Stimulated activated naive CD4-positive, alpha-beta T cell (primary cell): ENCODE measurements at regions not wholly inside any gene's neighbourhood (a gene's known extent, or its start where the extent isn't known, plus 50 kb on each side); places are given as distances from the start of the nearest gene placed in this dataset.

Source experiments
- DNase-seq, 6 experiments: peaks; one replicate each; lab custom pipeline; 2025; lab: John Stamatoyannopoulos, UW

- DNase-seq, result no peak
These were observed 52.5 kb upstream of the TTC29 start for GRCh38 chr4:146998157-146998556.

DNA sequence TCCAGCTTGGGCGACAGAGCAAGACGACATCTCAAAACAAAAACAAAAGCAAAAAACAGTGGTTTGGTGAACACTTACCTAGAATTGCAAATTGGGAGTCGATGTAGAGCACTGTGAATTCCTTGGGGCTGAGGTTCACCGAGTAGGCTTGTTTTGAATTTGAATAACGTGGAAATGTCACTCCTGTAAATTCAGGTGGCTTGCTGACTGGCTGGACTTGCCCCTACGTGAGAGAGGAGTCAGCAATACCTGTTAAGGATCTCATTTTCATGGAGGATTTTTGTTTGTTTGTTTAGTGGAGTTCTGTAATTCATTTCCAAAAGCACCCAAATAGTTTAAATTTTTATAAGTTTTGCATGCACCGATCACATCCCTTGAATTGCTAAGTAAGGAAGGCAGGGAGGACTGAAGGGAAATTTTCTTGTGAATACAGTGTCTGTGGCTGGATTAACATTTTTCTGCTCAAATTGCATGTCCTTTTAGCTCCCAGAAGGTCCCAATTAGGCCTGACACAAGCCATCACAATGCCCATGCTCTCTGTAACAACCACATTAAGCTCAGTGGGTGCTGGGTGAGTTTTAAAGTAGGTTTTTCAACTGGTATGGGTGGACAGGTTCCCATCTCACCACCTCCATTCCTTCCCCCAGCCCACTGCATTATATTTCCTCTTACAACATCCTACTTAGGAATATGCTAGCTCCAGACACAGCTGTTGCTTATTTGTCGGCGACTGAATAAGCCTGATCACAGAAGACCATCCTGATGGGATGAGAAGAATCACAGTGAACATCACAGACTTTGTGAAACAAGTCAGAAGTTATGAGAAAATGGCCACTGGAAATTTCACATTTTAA, 58.5 kb upstream of the TTC29 start:
- no peak for DNase-seq

- DNase-seq, result no peak
These were observed 60.6 kb upstream of the TTC29 start for GRCh38 chr4:147006229-147006628.

- no peak for DNase-seq
These were observed 64.2 kb upstream of the TTC29 start for GRCh38 chr4:147009875-147010274.

GRCh38 chr4:147011411-147011810, 65.7 kb upstream of the TTC29 start:
- DNase-seq, result no peak

DNA sequence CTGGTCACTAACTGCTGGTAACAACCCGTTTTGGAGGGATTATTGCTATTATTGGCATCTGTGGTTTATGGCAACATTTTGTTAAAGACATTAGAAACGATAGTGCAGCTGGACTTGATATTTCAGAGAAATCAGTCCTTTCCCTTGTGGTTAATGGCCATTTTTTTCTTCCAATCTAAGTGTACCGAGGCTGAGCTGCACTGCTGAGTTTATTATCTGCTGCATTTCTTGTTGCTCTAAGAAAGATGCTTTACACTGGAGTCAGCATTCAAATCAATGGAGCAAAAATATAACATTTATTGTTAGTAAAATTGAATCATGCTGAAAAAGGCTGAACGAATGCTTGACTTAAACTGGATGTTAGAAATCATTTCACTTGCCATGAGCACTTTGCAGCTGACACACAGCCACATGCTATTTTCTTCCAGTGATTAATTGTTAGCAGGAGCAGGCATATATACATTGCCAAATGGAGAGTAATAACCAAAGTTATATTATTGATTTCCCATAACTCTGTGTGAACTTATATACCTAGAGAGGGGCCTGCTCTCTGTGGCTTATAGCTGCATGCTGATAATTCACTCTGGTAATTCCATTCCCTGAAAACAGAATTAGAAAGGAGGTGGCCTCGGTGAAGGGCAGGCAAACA, 66.5 kb upstream of the TTC29 start:
- no peak for DNase-seq

- DNase-seq, result no peak
These were observed 69.3 kb upstream of the TTC29 start for GRCh38 chr4:147014946-147015345.

- no peak for DNase-seq
These were observed 69.8 kb upstream of the TTC29 start for GRCh38 chr4:147015491-147015890.

DNA sequence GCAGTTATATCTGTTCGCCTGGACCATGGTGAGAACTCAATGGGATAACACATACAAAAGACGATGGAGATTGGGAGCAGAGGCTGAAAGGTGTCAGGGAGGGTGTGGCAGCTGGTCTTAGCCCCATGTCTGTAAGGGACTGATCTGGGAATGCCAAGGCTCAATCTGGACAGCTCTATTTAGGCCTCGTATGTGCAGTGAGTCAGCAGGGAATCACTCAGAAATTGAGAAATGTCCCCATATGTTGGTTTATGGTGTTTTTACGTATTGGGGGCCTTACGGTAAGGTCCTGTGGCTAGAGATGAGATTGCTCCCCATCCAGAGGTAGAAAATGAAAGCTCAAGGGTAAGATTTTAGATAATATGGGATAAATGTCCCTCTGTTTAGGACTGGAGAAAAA, 71.4 kb upstream of the TTC29 start:
- no peak for DNase-seq

GRCh38 chr4:147019091-147019490, 73.4 kb upstream of the TTC29 start:
- DNase-seq, result peak; percentile 1 to 36 (median 25)

- no peak for DNase-seq
These were observed 74.8 kb upstream of the TTC29 start for GRCh38 chr4:147020456-147020855.

DNA sequence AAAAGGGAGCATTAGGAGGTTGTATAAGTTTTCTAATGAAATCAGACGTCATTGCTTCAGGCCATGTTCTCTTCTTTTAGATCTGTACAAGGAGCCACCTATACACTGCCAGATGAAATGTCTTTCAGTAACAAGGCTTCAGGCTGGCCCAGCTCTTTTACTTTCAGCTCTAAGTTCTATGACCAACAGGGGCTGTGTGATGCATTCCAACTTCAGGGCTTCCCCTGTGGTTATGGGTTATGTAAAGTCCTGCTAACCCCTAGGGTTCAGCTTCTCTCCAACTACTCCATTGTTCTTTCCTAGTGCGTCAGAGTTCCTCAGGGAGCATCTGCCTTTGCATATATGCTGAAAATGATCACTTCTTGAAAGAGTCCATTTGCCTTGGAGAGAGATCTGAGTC, 79.4 kb upstream of the TTC29 start:
- no peak for DNase-seq

- no peak for DNase-seq
These were observed 83.6 kb upstream of the TTC29 start for GRCh38 chr4:147029296-147029695.

GRCh38 chr4:147034372-147034771, 88.7 kb upstream of the TTC29 start:
- no peak for DNase-seq

DNA sequence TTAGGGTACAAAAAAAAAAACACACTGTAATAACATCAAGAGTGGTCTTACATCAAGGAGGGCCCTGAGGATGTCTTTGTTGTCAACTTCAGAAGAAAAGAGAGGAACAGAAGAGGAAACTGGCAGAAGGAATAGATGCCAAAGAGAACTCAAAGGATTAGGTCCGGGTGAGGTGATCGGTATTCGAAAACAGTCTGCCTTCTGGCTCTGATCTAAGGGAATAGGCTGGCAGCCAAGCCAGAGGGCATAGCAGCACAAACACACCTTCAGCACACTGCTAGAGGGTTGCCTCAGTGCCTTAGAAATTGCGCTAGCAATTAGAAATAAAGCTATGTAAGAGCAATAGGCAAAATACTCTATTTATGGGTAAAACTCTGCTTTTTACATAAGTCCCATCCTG, 91.4 kb upstream of the TTC29 start:
- no peak for DNase-seq

GRCh38 chr4:147039976-147040575, 94.4 kb upstream of the TTC29 start:
- no peak for DNase-seq

- no peak for DNase-seq
These were observed 95.2 kb upstream of the TTC29 start for GRCh38 chr4:147040874-147041273.

- DNase-seq, result no peak
These were observed 95.7 kb upstream of the TTC29 start for GRCh38 chr4:147041376-147041775.

GRCh38 chr4:147042046-147042445, 96.4 kb upstream of the TTC29 start:
- no peak for DNase-seq

DNA sequence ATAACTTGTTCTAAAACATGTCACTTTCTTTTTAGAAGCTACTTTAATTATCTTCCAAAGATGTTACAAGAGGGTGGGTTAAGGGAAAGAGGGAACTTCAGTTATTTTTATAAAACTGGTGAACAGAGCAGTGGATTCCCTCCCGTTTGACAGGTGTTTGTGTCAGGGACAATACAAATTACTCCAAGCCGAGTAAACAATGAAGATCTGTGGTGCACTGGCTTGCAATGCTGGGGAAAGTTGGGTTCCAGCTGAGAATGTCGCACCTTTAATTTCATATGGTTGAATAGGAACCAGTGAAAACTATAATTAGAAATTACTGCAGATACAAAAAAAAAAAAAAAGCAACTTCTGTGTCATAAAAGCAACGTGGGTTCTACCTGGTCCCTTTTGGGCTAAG, 98.6 kb upstream of the TTC29 start:
- no peak for DNase-seq

DNA sequence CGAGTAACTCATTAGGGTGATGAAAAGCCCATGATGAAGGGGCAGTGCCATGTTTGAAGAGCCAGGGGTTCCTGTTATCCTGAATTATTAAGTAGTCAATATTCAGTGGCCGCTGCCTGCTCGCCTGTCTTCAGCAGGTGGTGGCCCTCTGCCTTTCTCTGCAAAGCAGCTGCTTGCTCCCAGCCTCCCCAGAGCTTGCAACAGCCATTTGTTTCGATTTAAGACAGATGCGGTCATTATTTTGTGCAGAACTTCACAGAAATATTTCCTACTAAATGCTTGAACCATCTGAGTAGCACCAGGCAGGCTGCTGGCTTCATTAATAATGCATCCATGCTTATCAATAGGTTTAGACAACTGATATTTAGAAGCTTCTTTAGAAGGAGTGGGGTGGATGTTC, 104.3 kb upstream of the TTC29 start:
- DNase-seq, result no peak

- no peak for DNase-seq
These were observed 104.7 kb upstream of the TTC29 start for GRCh38 chr4:147050356-147050765.

DNA sequence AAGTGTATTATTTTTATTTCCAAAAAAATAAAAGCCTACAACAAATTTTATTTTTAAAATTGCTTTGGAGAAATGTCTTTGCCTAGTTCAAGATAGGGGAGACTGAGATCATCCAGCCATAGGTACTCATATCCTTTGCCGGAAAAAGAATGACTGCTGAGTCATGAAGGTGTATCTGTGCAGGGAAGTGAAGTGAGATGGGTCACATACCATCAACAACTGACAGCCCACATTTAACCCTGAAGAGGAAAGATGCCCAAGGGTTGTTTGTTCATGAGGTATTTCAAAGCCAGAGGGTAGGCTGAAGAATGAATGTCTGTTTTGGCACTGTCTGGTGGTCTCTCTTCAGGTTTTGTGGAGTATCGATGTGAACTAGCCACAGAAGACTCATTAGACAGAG, 106.7 kb upstream of the TTC29 start:
- no peak for DNase-seq
